ENCODE measurements at regions not wholly inside any gene's neighbourhood (a gene's known extent, or its start where the extent isn't known, plus 50 kb on each side); places are given as distances from the start of the nearest gene placed in this dataset.
A peak's percentile ranks its signal among the peaks of the same experiment; 100 is the strongest.

DNA sequence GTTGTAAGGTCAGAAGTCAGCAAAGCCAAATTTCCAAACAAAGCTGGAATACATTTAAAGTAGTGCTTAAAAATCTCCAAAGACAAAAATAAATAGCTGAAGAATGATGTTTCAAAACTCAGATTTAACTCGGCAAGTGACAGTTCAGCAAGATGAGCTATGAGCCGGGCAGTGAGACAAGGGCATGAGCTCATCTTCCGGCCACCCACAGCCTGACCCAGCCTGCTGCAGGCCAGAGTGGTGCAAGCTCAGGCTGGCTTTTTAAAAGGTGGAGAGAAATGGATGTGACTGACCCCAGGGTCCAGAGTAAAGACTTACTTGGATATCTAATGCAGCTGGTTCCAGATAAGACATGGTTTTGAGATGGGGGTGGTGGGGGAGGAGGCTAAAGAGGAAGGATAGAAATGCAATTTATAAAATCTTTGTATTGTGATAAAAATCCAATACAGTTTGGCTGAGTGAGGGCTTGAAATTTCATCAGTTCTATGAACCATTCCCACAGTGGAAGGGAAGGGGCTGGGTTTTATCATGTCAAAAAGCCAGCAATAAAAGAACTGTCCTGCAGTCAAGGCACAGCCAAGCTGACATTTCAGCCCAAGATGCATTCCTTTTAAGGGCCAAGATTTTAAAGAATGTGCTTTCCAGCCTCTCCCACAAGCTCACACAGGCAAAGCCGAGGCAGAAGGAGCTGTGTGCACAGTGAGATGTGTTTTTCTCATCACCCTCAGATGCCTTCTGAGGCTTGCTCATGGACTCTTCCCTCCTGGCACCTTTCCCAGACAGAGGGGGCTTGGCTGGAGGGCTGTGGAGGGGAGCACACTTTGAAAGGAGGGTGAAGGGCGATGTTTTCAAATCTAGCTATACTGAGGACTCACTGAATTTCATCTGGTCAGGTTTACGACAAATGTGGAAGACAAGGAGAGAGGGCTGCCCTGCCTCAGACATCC lies 97.9 kb upstream of the KLHL29 start:
- no peak for DNase-seq

DNA sequence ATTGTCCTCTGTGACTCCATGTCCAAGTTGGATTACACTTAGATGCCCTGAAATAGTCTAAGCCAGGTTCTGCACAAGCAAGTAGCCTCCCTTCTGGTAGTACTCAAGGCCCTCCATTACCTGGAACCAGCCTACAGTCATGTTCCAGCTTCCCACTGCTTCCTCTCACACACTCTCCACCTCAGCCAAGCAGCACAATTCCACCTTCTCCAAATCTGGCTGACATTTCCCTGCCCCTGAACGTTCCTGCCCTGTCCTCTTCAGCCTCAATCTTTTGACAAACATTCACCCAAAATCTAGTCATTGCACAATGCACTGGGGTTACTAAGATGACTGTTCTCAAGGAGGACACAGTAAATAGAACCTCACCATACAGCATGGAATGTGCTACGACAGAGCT lies 95.3 kb upstream of the KLHL29 start:
- DNase-seq = no peak

GRCh38 chr2:23291239-23291638 lies 93.7 kb upstream of the KLHL29 start:
- no peak for DNase-seq

- no peak for DNase-seq
These were observed 93.0 kb upstream of the KLHL29 start for GRCh38 chr2:23292024-23292423.

GRCh38 chr2:23293063-23293462 lies 91.9 kb upstream of the KLHL29 start:
- DNase-seq = no peak

- DNase-seq = no peak
These were observed 91.2 kb upstream of the KLHL29 start for GRCh38 chr2:23293731-23294130.

GRCh38 chr2:23294238-23294637 lies 90.7 kb upstream of the KLHL29 start:
- DNase-seq = no peak

- DNase-seq = no peak
These were observed 88.3 kb upstream of the KLHL29 start for GRCh38 chr2:23296691-23297090.

DNA sequence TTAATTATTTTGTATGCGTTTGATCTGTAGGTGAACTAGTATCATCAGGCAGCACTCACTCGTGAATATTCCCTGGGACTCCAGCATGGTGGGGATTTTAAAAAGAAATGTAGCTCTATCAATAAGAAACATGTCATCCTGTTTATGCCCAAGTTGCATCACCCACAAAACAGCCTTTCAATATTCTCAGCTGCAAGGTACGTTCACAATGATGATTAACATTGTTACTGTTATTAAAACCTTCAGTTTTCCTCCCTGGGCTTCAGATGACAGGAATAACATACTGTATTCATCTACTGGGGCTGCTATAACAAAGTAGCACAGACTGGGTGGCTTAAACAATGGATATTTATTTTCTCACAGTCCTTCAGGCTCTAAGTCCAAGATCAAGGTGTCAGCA lies 87.9 kb upstream of the KLHL29 start:
- no peak for DNase-seq

DNA sequence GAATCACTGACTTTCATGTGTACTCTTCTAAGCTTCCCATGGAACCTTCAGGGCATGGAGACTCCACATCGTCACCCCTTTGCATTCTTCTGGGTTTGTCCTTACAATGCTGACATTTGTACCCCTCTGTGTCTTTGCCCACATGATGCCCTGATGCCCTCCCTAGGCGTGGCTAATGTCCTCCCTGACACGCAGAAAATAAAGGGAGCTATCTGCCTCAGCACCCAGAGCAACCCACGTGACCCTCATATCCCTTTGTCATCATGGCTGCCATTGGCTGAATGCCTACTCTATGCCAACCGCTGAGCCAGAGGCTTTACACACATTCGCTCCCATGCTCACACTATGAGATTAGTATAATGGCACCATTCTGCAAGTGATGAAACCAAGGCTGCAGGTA lies 86.4 kb upstream of the KLHL29 start:
- no peak for DNase-seq

DNA sequence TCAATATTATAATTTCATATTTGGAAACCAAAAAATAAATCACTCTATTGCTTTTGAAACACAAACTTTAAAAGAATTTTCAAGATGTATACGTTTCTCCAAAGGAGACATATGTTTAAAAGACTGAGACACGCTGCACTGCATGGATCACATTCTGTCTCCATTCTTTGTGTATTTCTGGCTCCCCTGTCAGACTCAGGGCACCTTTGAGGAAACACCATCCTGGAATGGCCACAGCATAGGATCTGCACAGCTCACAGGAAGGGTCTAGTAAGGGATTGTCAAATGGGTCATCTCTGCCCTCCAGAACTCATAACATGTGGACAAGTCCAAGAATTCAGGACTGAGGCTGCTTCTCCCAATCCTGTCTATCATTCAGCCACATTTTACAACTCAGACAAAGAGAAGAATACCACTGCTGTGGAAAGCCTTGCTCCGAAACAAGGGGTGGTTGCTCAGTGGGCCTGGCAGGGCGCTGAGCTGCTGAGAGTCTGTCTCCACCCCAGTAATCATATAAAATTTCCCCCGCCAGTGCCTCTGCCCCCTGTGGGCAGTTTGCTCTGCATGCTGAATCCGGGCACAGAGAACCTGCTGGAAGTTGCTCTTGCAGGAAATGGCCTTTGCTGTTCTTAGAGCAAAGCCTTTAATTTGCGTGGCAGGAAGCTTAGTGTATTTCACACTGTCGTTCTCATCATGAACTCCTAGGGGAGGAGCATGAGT lies 85.3 kb upstream of the KLHL29 start:
- no peak for DNase-seq

DNA sequence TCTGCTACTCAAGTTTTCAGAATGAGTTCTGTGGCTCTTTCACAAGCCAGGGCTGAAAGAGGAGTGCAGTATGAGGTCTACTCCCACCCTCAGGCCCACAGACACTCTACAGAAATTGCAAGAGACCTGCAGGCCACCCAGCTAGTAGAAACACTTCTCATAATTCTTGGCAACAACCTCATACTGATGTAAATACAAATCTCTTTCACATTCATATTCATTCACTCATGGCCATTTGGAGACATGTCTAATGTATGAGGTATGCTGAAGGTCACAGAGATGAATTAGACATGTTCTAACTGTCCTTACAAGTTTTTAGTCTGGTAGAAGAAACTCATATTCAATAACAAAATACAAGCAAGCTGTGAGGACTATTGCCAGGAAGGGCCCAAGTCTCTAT lies 83.8 kb upstream of the KLHL29 start:
- no peak for DNase-seq

DNA sequence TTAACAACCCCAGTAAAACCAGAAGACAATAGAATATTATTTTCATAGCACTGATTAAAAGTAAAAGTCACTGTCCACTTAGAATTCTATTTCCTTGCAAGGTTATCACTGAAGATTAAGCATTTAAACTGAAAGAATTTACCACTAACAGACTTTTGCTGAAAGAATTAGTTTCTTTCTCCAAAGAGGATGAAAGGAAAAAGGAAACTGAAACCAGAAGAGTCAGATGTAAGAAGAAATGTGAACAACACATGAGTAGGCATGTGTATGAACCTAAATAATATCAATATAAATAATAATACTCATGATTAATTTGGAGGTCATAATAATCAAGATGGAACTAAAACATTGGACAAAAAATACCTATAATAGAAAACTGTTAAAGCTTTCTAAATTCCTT lies 82.4 kb upstream of the KLHL29 start:
- DNase-seq = peak in 1 of 2 donors; percentile 1

DNA sequence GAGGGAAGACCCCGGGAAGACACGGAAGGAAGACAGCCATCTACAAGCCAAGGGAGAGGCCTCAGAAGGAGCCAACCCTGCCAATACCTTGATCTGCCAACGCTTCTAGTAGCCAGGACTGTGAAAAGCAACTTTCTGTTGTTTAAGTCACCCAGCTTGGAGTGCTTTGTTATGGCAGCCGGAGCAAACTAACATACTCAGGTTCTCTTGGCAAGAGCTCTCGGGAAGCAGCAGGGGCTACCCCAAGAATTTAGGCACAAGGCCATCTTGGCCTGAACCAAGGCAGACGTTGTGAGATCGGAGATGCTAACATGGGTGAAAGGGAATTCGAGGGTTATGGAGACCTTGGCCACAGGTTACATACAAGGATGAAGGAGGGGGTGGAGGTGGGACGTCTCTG lies 78.6 kb upstream of the KLHL29 start:
- DNase-seq = no peak

DNA sequence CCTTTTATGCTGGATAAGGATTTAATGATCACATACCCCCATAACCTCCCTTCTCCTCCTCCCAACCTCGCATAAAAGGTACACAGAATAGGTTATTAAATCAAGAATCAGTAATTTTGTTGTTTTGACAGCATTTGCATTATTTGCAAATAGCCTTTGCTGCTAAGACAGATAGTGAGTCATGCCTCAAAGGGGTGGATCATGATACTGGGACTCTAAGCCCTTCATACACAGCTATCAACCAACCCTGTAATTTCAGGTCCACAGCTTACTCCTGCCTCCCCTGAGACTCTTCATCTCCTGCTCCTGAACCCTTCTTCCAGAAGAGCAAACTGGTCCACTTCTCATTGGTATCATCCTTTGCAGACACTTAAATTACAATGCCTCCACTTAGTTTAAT lies 73.8 kb upstream of the KLHL29 start:
- DNase-seq = no peak

GRCh38 chr2:23312996-23313606 lies 71.9 kb upstream of the KLHL29 start:
- DNase-seq = no peak

- no peak for DNase-seq
These were observed 70.3 kb upstream of the KLHL29 start for GRCh38 chr2:23314687-23315086.

- DNase-seq = no peak
These were observed 64.9 kb upstream of the KLHL29 start for GRCh38 chr2:23320058-23320457.

DNA sequence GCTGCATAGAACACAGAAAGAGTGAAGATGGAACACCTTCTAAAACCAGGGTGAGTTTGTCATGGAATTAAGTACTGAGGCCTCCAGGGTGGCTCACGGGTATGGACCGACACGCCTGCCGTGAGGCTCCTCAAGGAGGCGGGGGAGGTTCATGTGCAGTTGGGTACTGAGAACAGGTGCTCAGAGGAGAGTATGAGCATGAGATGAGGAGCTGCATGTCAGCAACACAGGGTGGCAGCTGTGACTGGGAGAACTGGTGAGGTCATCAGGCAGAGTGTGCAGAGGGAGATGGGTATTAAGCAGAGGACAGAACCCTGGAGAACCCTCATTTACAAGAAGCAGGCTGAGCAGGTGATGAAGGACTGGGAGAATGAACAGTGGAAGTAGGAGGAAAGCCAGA lies 63.2 kb upstream of the KLHL29 start:
- no peak for DNase-seq

- DNase-seq = no peak
These were observed 62.3 kb upstream of the KLHL29 start for GRCh38 chr2:23322567-23323197.

GRCh38 chr2:23323198-23323916 lies 61.6 kb upstream of the KLHL29 start:
- no peak for DNase-seq

DNA sequence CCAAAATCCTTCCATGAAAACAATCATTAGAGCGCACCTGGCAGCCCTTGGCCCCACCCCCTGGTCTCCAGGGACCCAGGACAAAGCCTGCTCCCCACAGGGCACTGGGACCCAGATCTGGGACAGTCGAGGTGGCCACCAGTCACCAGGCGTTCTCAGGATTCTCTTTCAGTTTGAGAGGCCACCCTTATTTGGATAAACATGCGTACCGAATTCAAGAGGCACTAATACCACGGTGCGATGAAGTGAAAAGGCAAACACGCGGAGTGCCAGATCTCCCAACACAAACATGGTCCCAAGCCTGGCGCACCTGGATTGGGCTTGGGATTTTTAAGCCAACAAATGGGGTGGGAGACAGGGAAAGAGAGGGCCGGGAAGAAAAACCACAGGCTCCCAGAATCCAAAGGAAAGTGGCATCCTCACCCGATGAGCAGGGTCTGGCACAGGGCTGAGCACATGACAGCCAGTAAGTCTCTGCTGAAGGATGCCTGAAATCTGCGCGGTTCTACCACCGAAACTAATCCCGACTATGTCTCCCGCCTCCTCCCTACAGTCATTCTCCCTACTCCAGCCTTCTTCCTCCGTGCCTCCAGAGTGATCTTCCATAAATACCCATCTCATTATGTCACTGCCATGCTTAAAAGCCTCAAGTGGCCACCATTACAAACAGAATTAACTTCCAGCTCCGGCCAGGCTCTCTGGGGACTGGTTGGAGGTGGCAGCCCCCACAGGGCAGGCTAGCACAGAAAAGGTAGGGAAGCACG lies 60.9 kb upstream of the KLHL29 start:
- DNase-seq = no peak
